ENCODE measurements at regions not wholly inside any gene's neighbourhood (a gene's known extent, or its start where the extent isn't known, plus 50 kb on each side); places are given as distances from the start of the nearest gene placed in this dataset.

- Histone ChIP-seq H3K27me3 (no peaks in the 10 kb centered on the region), H3K4me1 (no peaks in the 10 kb centered on the region), H2AFZ (replicated peaks) (no peak overlapping the region), H3K4me2 (no peak overlapping the region), H3K79me2 (ENCODE audit: low read depth) (no peaks in the 10 kb centered on the region), H4K20me1 (ENCODE audit: low read depth) (no peaks in the 10 kb centered on the region), H3K27ac (no peak overlapping the region), H3K9me3 (ENCODE audit: low read depth) (no peaks in the 10 kb centered on the region), H3K36me3 (no peaks in the 10 kb centered on the region), H3K9ac (no peak overlapping the region), H3F3A (ENCODE audit: low read depth) (no peaks in the 10 kb centered on the region), H3K4me3 (no peak overlapping the region)
- H3K9me3 Mint-ChIP-seq, result no peaks in the 10 kb centered on the region
- no peak overlapping the region for H3K4me3 Mint-ChIP-seq
- peaks cover 2% of the 10 kb centered on the region for H3K27me3 Mint-ChIP-seq (ENCODE audit: insufficient read depth, low read depth)
- DNase-seq (ENCODE audit: low spot score), result no peak
- H3K4me1 Mint-ChIP-seq, result no peaks in the 10 kb centered on the region
- no peaks in the 10 kb centered on the region for H3K36me3 Mint-ChIP-seq
- no peak for TF ChIP-seq EZH2 (IDR thresholded peaks at IDR 0.05)
- no peak for TF ChIP-seq EZH2phosphoT487 (IDR thresholded peaks at IDR 0.05)
- TF ChIP-seq CTCF (IDR thresholded peaks at IDR 0.05), result no peak
- H3K27ac Mint-ChIP-seq, result no peak overlapping the region
Observed at GRCh38 chr1:164969253-164969652, 387.3 kb downstream of the LMX1A start.

- Mint-ChIP-seq H3K36me3 (no peaks in the 10 kb centered on the region), H3K9me3 (no peaks in the 10 kb centered on the region), H3K4me3 (no peak overlapping the region), H3K4me1 (no peaks in the 10 kb centered on the region), H3K27ac (no peak overlapping the region), H3K27me3 (ENCODE audit: insufficient read depth, low read depth) (no peaks in the 10 kb centered on the region)
- Histone ChIP-seq H3K9ac (no peak overlapping the region), H3K27ac (no peak overlapping the region), H3K27me3 (no peaks in the 10 kb centered on the region), H4K20me1 (ENCODE audit: low read depth) (no peaks in the 10 kb centered on the region), H3K79me2 (ENCODE audit: low read depth) (no peaks in the 10 kb centered on the region), H3K4me3 (no peak overlapping the region), H3K36me3 (no peaks in the 10 kb centered on the region), H2AFZ (replicated peaks) (no peak overlapping the region), H3F3A (ENCODE audit: low read depth) (no peaks in the 10 kb centered on the region), H3K4me1 (no peaks in the 10 kb centered on the region), H3K9me3 (ENCODE audit: low read depth) (no peaks in the 10 kb centered on the region), H3K4me2 (no peak overlapping the region)
- TF ChIP-seq CTCF (IDR thresholded peaks at IDR 0.05) (no peak), EZH2 (IDR thresholded peaks at IDR 0.05) (no peak), EZH2phosphoT487 (IDR thresholded peaks at IDR 0.05) (no peak)
- DNase-seq (ENCODE audit: low spot score), result no peak
Observed at GRCh38 chr1:164967300-164967699, 389.2 kb downstream of the LMX1A start.

GRCh38 chr1:164961715-164962114 is 394.8 kb downstream of the LMX1A start:
- no peak for DNase-seq (ENCODE audit: low spot score)
- Mint-ChIP-seq H3K4me1 (no peaks in the 10 kb centered on the region), H3K27ac (no peak overlapping the region), H3K9me3 (no peaks in the 10 kb centered on the region), H3K4me3 (no peak overlapping the region), H3K27me3 (ENCODE audit: insufficient read depth, low read depth) (no peaks in the 10 kb centered on the region), H3K36me3 (no peaks in the 10 kb centered on the region)
- Histone ChIP-seq H3K4me1 (no peaks in the 10 kb centered on the region), H3K27me3 (no peaks in the 10 kb centered on the region), H3K36me3 (no peaks in the 10 kb centered on the region), H3F3A (ENCODE audit: low read depth) (no peaks in the 10 kb centered on the region), H4K20me1 (ENCODE audit: low read depth) (no peaks in the 10 kb centered on the region), H2AFZ (replicated peaks) (no peak overlapping the region), H3K79me2 (ENCODE audit: low read depth) (no peaks in the 10 kb centered on the region), H3K9ac (no peak overlapping the region), H3K27ac (no peak overlapping the region), H3K9me3 (ENCODE audit: low read depth) (no peaks in the 10 kb centered on the region), H3K4me2 (no peak overlapping the region), H3K4me3 (no peak overlapping the region)
- no peak for TF ChIP-seq EZH2phosphoT487 (IDR thresholded peaks at IDR 0.05)
- TF ChIP-seq EZH2 (IDR thresholded peaks at IDR 0.05), result no peak
- TF ChIP-seq CTCF (IDR thresholded peaks at IDR 0.05), result no peak
